BJ (cell line): ENCODE measurements at regions not wholly inside any gene's neighbourhood (a gene's known extent, or its start where the extent isn't known, plus 50 kb on each side); places are given as distances from the start of the nearest gene placed in this dataset.

Experiments
- CTCF ChIA-PET: fragments of 350-600 bp; formaldehyde crosslinking; extraction: SDS; loops from one replicate; lab custom pipeline; 2021; ENCODE audit warnings: antibody characterized with exemption, inconsistent platforms; lab: Yijun Ruan, JAX
- POLR2A ChIA-PET: fragments of 300-600 bp; sonication (Branson Sonifier 250); formaldehyde crosslinking; extraction: SDS; loops from one replicate; lab custom pipeline; 2021; ENCODE audit warnings: antibody characterized with exemption; lab: Charles Lee
- DNase-seq: peaks from one replicate; pipeline ENCODE4 v3.0.0-alpha.2; 2011; ENCODE audit warnings: low read depth
- H3K27me3 ChIP-seq: 2 replicates; pipeline ENCODE4 v1.6.0; 2011; ENCODE audit warnings: low read length; ENCODE audit not compliant: control insufficient read depth, insufficient read depth
- H3K36me3 ChIP-seq: 2 replicates; pipeline ENCODE4 v1.5.1; 2011; ENCODE audit warnings: low read length; ENCODE audit not compliant: control insufficient read depth, insufficient read depth
- H3K4me3 ChIP-seq: 2 replicates; pipeline ENCODE4 v1.5.1; 2011; ENCODE audit warnings: low read depth, mild to moderate bottlenecking, control low read depth, low read length
- TF ChIP-seq, protein P1 (sequence below): IDR thresholded peaks from 2 replicates; pipeline ENCODE4 v1.5.1; 2011; ENCODE audit warnings: low read depth, mild to moderate bottlenecking, control low read depth, inconsistent platforms, low read length, moderate library complexity; ENCODE audit not compliant: insufficient read depth

DNA sequence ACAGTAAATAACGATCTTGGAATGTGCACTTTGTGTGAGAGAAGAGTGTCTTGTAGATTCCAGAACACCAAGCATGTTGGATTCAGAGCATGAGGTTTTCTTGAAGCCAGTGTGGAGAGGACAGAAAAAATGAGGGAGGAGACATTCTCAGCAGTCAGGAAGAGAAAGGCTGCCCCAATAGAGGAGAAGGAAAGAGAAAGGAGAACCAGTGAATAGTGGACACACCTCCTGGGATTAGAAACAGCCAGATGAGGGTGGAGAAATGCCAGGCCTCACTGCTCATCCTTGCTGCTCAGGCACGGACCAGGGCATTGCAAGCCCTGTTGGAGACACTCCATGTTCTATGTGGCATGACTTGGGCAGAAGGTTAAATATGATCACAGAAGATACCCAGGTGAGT is 69.0 kb upstream of the KAZN start:
- Histone ChIP-seq H3K4me3 (no peak overlapping the region), H3K36me3 (no peaks in the 10 kb centered on the region), H3K27me3 (no peaks in the 10 kb centered on the region)
- no peak for DNase-seq
- POLR2A ChIA-PET, result no interaction called here
- CTCF ChIA-PET, result no interaction called here
- TF ChIP-seq, protein P1, sequence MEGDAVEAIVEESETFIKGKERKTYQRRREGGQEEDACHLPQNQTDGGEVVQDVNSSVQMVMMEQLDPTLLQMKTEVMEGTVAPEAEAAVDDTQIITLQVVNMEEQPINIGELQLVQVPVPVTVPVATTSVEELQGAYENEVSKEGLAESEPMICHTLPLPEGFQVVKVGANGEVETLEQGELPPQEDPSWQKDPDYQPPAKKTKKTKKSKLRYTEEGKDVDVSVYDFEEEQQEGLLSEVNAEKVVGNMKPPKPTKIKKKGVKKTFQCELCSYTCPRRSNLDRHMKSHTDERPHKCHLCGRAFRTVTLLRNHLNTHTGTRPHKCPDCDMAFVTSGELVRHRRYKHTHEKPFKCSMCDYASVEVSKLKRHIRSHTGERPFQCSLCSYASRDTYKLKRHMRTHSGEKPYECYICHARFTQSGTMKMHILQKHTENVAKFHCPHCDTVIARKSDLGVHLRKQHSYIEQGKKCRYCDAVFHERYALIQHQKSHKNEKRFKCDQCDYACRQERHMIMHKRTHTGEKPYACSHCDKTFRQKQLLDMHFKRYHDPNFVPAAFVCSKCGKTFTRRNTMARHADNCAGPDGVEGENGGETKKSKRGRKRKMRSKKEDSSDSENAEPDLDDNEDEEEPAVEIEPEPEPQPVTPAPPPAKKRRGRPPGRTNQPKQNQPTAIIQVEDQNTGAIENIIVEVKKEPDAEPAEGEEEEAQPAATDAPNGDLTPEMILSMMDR, result no peak

DNA sequence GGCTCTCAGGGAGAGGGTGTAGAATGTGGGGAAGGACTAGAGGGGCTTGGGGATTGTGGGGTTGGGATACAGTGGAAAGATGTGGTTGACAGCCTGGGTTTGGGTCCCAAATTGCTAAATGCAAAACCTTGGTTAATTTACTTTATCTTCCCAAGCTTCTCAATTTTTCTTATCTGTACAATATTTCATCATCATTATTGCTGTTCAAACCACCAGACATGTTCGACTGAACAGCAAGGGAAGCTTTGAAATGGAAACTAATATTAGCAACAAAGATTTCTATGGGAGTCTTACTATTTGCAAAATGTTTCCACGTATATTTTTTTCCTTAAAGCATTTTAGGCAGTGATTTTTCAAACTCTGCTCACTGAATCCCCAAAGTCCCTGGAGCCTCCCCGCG is 67.0 kb upstream of the KAZN start:
- DNase-seq, result no peak
- CTCF ChIA-PET, result no interaction called here
- no peaks in the 10 kb centered on the region for H3K27me3 ChIP-seq
- TF ChIP-seq, protein P1, result no peak
- H3K36me3 ChIP-seq, result no peaks in the 10 kb centered on the region
- POLR2A ChIA-PET, result no interaction called here
- no peak overlapping the region for H3K4me3 ChIP-seq

DNA sequence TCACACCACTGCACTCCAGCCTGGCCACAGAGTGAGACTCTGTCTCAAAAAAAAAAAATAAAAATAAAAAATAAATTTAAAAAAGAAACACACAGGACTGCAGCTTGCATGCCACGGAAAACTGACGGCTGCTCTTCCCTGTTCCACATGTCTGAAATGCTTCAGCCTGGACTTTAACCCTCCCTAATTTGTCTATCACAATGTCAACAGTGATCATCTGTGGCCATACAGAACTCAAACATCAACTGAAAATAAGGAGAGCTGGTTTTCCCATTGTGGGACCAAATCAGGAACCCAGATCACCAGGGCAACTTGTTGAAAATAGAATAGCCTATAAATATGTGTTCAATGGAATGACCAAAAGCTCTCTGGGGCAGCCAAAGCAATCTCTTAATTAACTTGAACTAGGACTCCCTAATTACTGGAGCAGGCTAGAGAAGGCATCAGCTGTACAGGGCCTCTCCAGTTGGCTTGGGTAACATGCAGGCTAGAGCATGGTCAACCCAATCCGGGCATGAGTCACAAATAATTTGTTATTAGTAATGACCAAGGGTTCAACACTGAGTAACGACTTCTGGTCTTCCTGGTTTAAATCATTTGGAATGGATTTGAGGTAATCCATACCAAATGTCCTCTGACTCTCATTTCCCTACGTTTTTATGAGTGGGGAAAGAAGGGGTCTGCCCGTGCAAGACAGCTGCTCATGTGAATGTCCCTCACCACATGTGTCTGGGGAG is 62.7 kb upstream of the KAZN start:
- TF ChIP-seq, protein P1, result no peak

DNA sequence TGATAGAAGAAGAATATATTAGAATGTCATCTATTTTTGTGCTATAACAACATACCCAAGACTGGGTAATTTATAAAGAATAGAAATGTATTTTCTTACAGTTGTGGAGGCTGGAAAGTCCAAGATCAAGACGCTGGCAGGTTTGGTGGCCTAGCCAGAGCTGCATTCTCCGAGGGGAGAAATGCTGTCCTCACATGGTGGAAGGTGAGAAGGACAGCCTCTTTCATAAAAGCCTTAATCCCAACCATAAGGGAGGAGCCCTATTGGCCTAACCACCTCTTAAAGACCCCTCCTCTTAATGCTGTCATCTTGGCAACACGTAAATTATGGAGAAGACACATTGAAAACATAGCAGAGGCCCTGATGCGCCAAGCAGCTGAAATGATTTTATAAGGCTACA is 60.1 kb upstream of the KAZN start:
- TF ChIP-seq, protein P1, result no peak
- H3K4me3 ChIP-seq, result no peak overlapping the region
- ChIA-PET CTCF (no interaction called here), POLR2A (no interaction called here)
- H3K36me3 ChIP-seq, result no peaks in the 10 kb centered on the region
- no peak for DNase-seq
- no peaks in the 10 kb centered on the region for H3K27me3 ChIP-seq

More for the DNA sequence above, 62.7 kb upstream of the KAZN start:
- no peak for DNase-seq
- Histone ChIP-seq H3K36me3 (no peaks in the 10 kb centered on the region), H3K27me3 (no peaks in the 10 kb centered on the region), H3K4me3 (no peak overlapping the region)
- ChIA-PET POLR2A (no interaction called here), CTCF (no interaction called here)

DNA sequence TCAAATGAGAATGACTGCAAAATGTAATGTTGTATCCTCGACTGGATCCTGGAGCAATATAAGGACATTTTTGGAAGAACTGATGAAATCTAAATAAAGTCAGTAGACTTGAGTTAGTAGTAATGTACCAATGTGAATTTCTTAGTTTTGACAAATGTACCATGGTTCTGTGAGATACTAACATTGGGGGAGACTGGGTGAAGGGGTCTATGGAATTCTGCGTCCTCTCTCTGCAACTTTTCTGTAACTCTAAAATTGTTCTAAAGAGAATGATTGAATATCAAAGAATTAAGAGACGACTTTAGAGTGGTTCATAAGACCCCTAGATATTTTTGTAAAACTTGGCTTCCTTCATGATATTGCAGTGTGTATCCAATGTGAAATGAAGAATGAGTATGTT is 59.2 kb upstream of the KAZN start:
- no peak for DNase-seq
- H3K36me3 ChIP-seq, result no peaks in the 10 kb centered on the region

More for the DNA sequence above, 59.2 kb upstream of the KAZN start:
- Histone ChIP-seq H3K27me3 (no peaks in the 10 kb centered on the region), H3K4me3 (no peak overlapping the region)
- ChIA-PET CTCF (no interaction called here), POLR2A (no interaction called here)
- TF ChIP-seq, protein P1, result no peak
